GM23338 (cell line): ENCODE measurements at regions not wholly inside any gene's neighbourhood (a gene's known extent, or its start where the extent isn't known, plus 50 kb on each side); places are given as distances from the start of the nearest gene placed in this dataset.

Source experiments
- CREB1 ChIP-seq: fragments of 250-450 bp; sonication (Bioruptor Pico); IDR thresholded peaks from 2 replicates; pipeline ENCODE4 v1.5.0; 2020; ENCODE audit warnings: low read depth, mild to moderate bottlenecking, moderate library complexity
- EZH2 ChIP-seq: fragments of 200-600 bp; sonication (generic); IDR thresholded peaks from one replicate; pipeline ENCODE4 v1.8.0; 2017; ENCODE audit warnings: antibody characterized with exemption, mild to moderate bottlenecking, low read depth; ENCODE audit not compliant: unreplicated experiment
- EZH2phosphoT487 ChIP-seq: fragments of 200-600 bp; sonication (generic); IDR thresholded peaks from one replicate; pipeline ENCODE4 v1.8.1; 2018; ENCODE audit warnings: antibody characterized with exemption; ENCODE audit not compliant: unreplicated experiment
- JUNB ChIP-seq: IDR thresholded peaks from one replicate; pipeline ENCODE4 v1.6.1; 2016; ENCODE audit warnings: antibody characterized with exemption; ENCODE audit not compliant: unreplicated experiment
- POLR2AphosphoS5 ChIP-seq: IDR thresholded peaks from 2 replicates; pipeline ENCODE4 v1.6.1; 2016; ENCODE audit warnings: antibody characterized with exemption, low read depth
- STAT1 ChIP-seq: IDR thresholded peaks from one replicate; pipeline ENCODE4 v1.6.1; 2016; ENCODE audit warnings: antibody characterized with exemption; ENCODE audit not compliant: unreplicated experiment
- ZNF331 ChIP-seq: fragments of 250-450 bp; sonication (Bioruptor Pico); IDR thresholded peaks from 2 replicates; pipeline ENCODE4 v1.5.0; 2020; ENCODE audit warnings: low read depth, mild to moderate bottlenecking, moderate library complexity
- TF ChIP-seq, protein P1 (sequence below), 2 experiments: fragments of 200-600 bp in 1 of 2; sonication (generic) in 1 of 2; conservative IDR thresholded peaks; 2 replicates each; pipeline versions ENCODE4 v1.5.1 to v1.6.1; 2016 to 2017; ENCODE audit warnings: antibody characterized with exemption in 2 of 2, low read depth in 2 of 2, mild to moderate bottlenecking in 2 of 2, moderate library complexity in 1 of 2
- TF ChIP-seq, protein P2 (sequence below): IDR thresholded peaks from one replicate; pipeline ENCODE4 v1.6.1; 2018; ENCODE audit warnings: antibody characterized with exemption; ENCODE audit not compliant: unreplicated experiment
- TF ChIP-seq, protein P3 (sequence below): IDR thresholded peaks from 2 replicates; pipeline ENCODE4 v1.6.1; 2016; ENCODE audit warnings: antibody characterized with exemption
- TF ChIP-seq, protein P4 (sequence below): fragments of 250-450 bp; sonication (Bioruptor Pico); IDR thresholded peaks from 2 replicates; pipeline ENCODE4 v1.5.0; 2020; ENCODE audit warnings: mild to moderate bottlenecking, moderate library complexity

- TF ChIP-seq, protein P1, sequence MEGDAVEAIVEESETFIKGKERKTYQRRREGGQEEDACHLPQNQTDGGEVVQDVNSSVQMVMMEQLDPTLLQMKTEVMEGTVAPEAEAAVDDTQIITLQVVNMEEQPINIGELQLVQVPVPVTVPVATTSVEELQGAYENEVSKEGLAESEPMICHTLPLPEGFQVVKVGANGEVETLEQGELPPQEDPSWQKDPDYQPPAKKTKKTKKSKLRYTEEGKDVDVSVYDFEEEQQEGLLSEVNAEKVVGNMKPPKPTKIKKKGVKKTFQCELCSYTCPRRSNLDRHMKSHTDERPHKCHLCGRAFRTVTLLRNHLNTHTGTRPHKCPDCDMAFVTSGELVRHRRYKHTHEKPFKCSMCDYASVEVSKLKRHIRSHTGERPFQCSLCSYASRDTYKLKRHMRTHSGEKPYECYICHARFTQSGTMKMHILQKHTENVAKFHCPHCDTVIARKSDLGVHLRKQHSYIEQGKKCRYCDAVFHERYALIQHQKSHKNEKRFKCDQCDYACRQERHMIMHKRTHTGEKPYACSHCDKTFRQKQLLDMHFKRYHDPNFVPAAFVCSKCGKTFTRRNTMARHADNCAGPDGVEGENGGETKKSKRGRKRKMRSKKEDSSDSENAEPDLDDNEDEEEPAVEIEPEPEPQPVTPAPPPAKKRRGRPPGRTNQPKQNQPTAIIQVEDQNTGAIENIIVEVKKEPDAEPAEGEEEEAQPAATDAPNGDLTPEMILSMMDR (conservative IDR thresholded peaks at IDR 0.05; ENCODE audit: low read depth in 2 of 2): peak; percentile 45 to 57
- TF ChIP-seq EZH2 (no peak), EZH2phosphoT487 (no peak), POLR2AphosphoS5 (no peak), JUNB (no peak), CREB1 (CRISPR knock-in tag) (no peak), ZNF331 (CRISPR knock-in tag) (no peak), STAT1 (no peak)
- TF ChIP-seq, protein P2, sequence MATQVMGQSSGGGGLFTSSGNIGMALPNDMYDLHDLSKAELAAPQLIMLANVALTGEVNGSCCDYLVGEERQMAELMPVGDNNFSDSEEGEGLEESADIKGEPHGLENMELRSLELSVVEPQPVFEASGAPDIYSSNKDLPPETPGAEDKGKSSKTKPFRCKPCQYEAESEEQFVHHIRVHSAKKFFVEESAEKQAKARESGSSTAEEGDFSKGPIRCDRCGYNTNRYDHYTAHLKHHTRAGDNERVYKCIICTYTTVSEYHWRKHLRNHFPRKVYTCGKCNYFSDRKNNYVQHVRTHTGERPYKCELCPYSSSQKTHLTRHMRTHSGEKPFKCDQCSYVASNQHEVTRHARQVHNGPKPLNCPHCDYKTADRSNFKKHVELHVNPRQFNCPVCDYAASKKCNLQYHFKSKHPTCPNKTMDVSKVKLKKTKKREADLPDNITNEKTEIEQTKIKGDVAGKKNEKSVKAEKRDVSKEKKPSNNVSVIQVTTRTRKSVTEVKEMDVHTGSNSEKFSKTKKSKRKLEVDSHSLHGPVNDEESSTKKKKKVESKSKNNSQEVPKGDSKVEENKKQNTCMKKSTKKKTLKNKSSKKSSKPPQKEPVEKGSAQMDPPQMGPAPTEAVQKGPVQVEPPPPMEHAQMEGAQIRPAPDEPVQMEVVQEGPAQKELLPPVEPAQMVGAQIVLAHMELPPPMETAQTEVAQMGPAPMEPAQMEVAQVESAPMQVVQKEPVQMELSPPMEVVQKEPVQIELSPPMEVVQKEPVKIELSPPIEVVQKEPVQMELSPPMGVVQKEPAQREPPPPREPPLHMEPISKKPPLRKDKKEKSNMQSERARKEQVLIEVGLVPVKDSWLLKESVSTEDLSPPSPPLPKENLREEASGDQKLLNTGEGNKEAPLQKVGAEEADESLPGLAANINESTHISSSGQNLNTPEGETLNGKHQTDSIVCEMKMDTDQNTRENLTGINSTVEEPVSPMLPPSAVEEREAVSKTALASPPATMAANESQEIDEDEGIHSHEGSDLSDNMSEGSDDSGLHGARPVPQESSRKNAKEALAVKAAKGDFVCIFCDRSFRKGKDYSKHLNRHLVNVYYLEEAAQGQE: no peak
- TF ChIP-seq, protein P3, sequence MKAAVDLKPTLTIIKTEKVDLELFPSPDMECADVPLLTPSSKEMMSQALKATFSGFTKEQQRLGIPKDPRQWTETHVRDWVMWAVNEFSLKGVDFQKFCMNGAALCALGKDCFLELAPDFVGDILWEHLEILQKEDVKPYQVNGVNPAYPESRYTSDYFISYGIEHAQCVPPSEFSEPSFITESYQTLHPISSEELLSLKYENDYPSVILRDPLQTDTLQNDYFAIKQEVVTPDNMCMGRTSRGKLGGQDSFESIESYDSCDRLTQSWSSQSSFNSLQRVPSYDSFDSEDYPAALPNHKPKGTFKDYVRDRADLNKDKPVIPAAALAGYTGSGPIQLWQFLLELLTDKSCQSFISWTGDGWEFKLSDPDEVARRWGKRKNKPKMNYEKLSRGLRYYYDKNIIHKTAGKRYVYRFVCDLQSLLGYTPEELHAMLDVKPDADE: no peak
- TF ChIP-seq, protein P4, sequence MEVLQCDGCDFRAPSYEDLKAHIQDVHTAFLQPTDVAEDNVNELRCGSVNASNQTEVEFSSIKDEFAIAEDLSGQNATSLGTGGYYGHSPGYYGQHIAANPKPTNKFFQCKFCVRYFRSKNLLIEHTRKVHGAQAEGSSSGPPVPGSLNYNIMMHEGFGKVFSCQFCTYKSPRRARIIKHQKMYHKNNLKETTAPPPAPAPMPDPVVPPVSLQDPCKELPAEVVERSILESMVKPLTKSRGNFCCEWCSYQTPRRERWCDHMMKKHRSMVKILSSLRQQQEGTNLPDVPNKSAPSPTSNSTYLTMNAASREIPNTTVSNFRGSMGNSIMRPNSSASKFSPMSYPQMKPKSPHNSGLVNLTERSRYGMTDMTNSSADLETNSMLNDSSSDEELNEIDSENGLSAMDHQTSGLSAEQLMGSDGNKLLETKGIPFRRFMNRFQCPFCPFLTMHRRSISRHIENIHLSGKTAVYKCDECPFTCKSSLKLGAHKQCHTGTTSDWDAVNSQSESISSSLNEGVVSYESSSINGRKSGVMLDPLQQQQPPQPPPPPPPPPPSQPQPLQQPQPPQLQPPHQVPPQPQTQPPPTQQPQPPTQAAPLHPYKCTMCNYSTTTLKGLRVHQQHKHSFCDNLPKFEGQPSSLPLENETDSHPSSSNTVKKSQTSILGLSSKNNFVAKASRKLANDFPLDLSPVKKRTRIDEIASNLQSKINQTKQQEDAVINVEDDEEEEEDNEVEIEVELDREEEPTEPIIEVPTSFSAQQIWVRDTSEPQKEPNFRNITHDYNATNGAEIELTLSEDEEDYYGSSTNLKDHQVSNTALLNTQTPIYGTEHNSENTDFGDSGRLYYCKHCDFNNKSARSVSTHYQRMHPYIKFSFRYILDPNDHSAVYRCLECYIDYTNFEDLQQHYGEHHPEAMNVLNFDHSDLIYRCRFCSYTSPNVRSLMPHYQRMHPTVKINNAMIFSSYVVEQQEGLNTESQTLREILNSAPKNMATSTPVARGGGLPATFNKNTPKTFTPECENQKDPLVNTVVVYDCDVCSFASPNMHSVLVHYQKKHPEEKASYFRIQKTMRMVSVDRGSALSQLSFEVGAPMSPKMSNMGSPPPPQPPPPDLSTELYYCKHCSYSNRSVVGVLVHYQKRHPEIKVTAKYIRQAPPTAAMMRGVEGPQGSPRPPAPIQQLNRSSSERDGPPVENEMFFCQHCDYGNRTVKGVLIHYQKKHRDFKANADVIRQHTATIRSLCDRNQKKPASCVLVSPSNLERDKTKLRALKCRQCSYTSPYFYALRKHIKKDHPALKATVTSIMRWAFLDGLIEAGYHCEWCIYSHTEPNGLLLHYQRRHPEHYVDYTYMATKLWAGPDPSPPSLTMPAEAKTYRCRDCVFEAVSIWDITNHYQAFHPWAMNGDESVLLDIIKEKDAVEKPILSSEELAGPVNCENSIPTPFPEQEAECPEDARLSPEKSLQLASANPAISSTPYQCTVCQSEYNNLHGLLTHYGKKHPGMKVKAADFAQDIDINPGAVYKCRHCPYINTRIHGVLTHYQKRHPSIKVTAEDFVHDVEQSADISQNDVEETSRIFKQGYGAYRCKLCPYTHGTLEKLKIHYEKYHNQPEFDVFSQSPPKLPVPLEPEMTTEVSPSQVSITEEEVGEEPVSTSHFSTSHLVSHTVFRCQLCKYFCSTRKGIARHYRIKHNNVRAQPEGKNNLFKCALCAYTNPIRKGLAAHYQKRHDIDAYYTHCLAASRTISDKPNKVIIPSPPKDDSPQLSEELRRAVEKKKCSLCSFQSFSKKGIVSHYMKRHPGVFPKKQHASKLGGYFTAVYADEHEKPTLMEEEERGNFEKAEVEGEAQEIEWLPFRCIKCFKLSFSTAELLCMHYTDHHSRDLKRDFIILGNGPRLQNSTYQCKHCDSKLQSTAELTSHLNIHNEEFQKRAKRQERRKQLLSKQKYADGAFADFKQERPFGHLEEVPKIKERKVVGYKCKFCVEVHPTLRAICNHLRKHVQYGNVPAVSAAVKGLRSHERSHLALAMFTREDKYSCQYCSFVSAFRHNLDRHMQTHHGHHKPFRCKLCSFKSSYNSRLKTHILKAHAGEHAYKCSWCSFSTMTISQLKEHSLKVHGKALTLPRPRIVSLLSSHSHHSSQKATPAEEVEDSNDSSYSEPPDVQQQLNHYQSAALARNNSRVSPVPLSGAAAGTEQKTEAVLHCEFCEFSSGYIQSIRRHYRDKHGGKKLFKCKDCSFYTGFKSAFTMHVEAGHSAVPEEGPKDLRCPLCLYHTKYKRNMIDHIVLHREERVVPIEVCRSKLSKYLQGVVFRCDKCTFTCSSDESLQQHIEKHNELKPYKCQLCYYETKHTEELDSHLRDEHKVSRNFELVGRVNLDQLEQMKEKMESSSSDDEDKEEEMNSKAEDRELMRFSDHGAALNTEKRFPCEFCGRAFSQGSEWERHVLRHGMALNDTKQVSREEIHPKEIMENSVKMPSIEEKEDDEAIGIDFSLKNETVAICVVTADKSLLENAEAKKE (CRISPR knock-in tag): no peak
Measured at GRCh38 chr1:213858581-213858980, 129.2 kb upstream of the PROX1 start.
